ENCODE measurements at regions not wholly inside any gene's neighbourhood (a gene's known extent, or its start where the extent isn't known, plus 50 kb on each side); places are given as distances from the start of the nearest gene placed in this dataset.
A peak's percentile ranks its signal among the peaks of the same experiment; 100 is the strongest.
"Not testable (repeated sequence)": the region's sequence is repeated elsewhere in the genome, so short reads cannot be mapped to it uniquely, and the experiment has no call there.

DNA sequence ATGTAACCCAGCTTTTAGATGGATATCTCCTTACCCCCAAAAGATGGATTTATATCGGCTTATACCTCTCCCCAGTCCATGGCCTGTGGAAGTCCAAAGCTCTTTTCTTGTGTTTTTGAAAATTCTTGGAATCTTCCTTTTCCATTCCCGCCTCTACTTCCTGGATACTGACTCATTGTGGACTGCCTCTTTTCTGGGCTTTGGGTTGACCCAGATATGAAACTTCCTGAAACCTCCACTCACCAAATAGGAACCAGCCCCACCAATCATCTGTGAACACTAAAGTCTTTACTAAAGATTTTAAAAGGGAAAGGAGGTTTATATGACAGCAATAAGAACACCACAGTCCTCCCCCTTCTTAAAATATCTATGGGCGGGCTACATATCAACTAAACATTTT is 163.4 kb upstream of the SYN3 start:
- no peak for DNase-seq (ENCODE audit: low read depth)

DNA sequence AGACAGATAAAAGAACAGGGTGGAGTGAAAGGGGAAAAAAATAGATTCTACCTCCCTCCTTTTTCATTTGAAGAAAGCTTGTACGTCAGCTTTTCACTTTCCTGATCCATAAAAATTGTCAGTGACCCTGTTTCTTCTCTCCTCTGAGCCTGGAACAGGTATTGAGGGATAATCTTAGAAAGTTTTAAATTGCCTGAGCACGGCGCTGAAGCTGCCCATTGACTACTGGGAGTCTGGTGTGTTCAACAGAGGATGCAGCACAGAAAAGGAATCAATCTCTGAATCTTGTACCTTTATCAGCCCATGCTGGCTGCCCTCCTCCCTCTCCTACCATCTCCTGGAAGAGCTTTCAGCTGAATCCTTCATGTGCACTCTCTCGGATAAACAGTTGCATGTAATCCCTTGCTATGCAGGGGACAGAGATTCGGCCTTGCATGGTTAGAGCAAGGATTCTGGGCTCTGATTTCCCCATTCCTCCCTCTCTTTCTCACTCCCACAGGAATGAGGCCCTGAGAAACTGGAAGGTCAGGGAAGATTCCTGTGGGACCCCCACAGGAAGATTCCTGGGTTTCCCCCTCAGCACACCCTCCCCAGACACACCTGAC is 162.4 kb upstream of the SYN3 start:
- DNase-seq (ENCODE audit: low read depth): no peak

DNA sequence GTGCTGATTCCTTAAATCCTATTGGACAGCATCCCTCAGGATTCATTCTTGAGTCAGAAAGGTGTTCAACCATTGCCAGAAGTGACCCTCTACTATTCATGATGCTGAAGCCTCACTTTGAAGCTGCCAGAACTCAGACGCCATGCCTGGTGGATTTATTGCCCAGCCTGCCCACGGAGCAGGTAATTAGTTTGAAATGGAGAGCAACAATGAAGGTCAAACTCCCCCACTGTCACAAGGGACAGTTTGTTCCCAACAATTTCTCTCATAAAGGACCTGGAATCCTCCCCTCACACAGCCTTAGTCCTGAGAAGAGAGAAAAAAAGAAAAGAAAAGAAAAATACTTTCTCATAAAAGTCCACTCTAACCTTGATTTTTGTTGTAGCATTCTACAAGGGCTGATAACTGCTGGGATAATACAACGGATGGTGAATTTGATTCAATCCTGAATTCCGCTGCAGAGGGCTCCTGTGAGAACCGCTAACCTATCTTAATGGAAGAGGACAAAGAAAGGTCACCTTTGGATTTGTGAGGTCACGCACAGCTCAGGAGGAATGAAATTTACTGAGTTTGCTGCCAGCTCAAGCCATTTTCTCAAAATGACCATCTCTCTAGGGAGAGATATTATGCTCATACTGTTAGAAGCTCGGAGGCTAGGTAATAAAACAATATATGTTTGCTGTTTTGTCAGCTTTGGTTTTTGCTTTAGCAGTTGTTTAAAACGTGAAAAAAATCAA is 161.6 kb upstream of the SYN3 start:
- DNase-seq (ENCODE audit: low read depth): no peak

DNA sequence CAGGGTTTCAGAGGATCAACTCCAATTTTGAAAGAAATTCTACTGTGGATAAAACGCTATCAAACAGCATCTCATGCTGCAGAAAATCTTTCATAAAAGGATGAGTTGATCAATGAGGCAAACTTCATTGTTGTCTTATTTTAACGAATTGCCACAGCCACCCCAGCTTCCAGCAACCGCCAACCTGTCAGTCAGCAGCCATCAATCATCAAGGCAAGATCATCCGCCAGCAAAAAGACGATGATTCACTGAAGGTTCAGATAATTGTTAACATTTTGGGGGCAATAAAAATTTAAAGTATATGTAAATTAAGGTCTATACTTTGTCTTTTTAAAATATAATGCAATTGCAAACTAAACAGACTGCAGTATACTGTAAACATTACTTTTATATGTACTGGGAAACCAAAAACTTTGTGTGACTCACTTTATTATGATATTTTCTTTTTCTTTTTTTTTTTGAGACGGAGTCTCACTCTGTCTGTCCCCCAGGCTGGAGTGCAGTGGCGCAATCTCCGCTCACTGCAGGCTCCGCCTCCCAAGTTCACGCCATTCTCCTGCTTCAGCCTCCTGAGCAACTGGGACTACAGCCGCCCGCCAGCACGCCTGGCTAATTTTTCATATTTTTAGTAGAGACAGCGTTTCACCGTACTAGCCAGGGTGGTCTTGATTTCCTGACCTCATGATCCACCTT is 155.3 kb upstream of the SYN3 start:
- DNase-seq (ENCODE audit: low read depth): no peak

DNA sequence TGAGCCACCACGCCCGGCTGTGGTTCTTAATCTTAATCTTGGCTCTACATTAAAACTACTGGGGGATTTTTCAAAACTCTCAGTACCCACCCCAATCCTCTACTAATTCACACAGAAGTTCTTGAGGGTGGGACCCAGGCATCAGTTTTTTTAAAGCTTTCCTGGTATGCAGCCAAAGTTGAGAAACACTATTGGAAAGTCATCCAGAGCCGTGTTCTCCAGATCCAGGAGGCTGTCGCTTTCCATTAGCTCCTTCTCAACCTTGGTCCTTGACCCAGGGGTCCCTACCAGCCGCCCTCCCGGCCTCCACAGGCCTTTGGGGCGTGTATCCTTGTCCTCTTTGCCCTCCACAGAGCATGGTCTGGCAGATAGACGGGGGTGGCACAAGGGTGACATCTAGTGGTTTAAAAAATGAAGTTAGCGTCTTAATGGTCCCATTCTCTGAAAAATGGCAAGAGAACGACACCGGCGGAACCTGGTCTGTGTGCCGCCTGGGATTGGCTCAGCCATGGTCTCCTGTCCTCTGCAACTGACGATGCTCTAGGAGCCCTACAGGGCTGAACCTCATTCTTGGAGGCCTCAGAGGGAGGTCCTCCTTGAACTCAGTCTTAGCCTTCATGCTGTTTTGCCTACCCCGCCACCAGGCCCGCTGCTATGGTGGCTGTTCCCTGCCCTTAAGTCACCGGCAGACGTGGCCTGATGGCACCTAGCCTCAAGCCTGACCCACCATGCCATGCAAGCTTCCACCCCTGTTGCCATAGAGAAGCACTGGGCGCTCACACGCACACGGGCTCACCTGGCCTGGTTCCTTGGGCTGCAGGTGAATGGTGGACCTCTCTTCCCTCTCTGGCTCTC is 152.0 kb upstream of the SYN3 start:
- peak; percentile 15 for DNase-seq (ENCODE audit: low read depth)

DNA sequence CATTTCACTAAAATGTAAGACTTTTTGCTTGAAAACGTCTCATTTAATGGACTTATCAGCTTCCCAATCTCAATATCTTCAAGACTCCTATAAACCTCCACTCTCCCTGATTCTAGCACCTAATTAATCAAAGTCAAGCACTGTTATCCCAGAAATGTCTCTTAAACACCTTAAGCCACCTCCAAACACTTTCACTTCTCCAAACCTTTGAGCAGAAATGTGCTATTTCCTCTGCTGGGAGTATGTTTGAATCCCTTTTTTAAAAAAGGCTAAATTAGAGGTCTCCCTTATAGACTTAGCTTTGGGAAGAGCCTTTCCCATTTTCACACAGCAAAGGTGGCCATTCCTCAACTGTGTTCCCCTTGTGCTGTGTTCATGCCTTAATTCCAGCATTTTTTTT is 146.2 kb upstream of the SYN3 start:
- no peak for DNase-seq (ENCODE audit: low read depth)

DNA sequence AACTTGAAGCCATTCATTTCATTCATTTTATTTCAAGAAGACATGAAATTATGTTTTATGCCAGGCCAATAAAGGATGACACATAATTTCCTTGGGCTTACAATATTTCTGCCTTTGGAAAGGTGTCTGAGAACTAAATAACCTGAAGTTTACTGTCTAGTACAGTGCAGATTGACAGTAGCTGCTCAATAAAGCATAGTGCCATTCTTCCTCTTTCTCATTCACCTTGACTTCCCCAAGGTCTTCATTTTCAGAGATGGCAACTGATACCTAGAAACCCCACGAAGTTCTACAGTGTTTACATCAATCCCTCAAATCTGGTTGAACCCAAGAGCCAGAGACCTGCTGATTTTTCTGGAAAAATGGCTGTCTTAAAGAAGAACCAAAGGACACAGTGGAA is 144.3 kb upstream of the SYN3 start:
- DNase-seq (ENCODE audit: low read depth): no peak

DNA sequence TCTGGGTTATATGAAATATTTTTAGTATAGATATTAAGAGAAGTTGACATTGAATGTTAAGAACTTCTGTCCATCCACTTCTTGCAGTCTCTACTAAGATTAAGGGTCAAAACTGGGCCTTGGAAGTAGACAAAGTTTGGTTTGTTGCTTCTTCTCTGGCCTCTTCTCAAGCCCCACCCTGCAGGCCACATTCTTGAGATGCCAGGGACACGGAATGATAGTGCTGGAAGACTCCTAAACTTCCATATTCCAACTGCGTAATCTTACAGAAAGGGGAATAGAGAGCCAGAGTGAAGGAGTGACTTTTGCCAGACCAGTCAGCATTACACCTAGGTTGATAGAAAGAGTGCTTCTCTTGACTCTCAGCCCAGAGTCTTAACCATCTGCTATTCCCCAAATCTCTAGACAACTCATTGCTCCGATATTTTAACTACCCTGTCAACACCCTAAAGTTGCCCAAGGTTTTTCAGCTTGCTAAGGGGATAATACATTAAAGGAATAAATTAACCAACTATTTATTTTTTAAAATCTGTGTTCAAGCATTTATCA is 136.4 kb upstream of the SYN3 start:
- DNase-seq (ENCODE audit: low read depth): no peak

DNA sequence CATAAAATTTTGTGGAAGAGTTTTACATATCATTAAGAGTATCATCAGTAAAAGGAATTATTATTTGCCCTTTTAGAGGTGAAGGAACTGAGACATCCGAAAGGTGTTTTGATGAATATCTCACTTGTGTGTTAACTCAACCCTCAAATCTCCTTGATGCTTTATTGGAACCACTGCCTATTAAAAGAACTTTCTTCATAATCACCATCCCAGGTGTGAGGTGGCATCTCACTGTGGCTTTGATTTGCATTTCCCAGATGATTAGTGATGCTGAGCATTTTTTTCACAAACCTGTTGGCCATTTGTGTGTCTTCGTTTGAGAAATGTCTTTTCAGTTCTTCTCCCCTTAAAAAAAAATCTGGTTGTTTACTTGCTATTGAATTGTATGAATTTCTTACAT is 134.0 kb upstream of the SYN3 start:
- no peak for DNase-seq (ENCODE audit: low read depth)

DNA sequence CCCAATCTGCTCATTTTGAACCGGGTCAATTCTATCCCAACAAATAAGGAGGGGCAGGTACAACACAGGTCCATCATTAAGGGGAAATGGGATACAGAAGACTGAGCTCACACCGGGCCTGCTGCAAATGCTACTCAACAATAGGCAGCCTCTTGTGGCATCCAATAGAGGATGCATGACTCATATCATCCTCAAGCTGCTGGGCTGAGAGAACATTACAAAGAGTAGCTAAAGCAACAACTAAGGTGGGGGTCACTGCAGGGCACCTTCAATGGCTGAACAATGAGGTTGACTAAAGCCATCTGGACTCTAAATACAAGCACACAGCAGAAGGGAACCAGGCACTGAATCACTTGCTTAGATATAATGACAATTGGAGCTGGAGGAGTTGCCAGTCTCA is 130.1 kb upstream of the SYN3 start:
- peak; percentile 33 for DNase-seq (ENCODE audit: low read depth)

DNA sequence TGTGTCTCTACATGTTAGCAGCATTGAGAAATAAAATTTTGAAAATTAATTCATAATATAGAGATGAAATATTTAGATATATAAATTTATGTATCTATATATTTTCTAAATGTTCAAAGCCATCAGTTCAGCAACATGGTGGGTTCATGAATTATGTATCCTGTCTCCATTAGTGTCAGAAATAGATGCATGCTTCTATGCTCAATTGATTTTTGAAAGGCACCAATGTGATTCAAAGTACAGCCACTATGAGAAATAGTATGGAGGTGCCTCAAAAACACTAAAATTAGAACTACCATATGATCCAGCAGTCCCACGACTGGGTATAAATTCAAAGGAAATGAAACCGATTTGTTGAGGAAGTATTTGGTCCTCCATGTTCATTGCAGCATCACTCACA is 128.6 kb upstream of the SYN3 start:
- DNase-seq (ENCODE audit: low read depth): no peak

DNA sequence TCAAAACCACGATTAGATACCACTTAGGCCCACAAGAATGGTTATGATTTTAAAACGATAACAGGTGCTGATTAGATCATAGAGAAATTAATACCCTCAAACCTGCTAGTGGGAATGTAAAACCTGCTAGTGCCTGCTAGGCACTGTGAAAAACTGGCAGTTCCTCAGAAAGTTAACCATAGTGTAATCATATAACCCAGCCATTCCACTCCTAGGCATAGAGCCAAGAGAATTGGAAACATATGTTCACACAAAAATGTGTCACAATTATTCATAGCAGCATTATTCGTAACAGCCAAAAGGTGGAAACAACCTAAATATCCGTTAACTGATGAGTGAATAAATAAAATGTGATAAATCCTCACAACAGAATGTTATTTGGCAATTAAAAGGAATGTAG is 122.2 kb upstream of the SYN3 start:
- no peak for DNase-seq (ENCODE audit: low read depth)

DNA sequence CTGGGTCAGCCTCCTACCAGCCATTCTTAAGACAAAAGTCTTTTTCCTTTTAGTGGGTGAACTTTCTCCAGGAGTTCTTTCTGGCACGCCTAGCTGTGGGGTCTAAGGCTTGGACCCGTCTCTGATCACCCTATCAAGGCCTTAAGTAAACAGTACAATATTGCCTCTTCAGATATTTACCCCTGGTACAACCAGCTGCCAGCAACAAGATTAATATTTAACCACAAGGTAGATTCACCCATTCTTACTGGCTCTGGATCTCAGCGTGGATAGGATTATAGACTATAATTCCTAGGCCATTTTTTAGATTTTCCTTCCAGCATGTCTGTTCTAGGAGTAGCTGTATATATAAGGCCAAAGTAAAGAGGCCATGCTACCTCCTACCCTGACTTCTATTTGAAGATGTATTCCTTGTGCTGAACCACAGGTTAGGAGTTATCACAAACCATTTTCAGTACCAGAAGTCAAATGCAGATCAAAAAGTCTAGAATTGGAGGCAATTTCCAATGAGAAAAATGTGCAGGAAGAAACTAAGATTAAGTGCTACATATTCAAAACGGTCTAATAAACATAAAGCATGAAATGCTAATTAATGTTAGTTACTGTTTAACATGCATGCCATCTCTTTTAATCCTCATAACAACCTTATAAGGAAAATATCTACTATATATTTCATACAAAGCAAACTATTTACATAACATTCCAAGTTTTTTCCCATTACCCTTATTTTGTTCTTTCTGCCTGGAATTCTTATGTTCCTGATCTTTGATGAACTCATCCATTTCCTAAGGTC is 110.0 kb upstream of the SYN3 start:
- no peak for DNase-seq (ENCODE audit: low read depth)

DNA sequence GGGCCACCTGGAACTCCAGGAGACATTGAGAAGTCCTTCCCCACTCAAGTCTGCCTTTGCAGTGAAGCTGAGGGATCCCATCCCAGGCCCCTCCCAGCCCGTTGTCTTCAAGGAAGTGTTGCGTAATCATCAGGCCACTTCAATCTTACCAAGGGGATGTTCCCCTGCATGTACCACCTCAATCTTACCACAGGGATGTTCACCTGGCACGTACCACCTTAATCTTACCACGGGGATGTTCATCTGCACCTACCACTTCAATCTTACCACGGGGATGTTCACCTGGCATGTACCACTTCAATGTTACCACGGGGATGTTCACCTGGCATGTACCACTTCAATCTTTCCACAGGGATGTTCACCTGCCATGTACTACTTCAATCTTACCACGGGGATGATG is 108.0 kb upstream of the SYN3 start:
- no peak for DNase-seq (ENCODE audit: low read depth)

DNA sequence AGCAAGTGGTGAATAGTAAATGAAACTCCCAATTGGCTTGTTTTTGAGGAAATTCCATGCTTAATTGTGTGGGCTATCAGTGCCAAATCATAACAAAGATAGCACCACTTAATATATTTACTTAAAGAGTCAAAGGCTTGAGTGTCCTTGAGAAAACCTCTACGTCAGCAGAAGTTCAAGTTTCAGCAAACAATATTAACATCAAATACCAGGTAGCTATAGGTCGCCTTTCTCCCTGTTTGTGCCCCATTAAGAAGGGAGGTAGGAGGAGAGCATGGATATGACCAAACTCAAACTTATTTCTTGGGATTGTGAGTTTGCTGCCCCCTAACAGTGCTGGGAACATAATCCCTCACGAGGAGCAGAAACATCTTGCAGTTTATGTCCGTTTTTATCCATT is 105.6 kb upstream of the SYN3 start:
- no peak for DNase-seq (ENCODE audit: low read depth)

DNA sequence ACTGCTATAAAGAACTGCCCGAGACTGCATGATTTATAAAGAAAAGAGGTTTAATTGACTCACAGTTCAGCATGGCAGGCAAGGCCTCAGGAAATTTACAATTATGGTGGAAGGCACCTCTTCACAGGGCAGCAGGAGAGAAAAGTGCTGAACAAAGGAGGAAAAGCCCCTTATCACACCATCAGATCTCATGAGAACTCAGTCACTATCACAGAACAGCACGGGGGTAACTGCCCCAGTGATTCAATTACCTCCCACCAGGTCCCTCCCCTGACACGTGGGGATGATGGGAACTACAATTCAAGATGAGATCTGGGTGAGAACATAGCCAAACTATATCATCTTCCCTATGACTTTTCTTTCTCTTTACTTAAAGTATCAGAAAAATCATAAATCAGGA is 104.0 kb upstream of the SYN3 start:
- DNase-seq (ENCODE audit: low read depth): no peak

DNA sequence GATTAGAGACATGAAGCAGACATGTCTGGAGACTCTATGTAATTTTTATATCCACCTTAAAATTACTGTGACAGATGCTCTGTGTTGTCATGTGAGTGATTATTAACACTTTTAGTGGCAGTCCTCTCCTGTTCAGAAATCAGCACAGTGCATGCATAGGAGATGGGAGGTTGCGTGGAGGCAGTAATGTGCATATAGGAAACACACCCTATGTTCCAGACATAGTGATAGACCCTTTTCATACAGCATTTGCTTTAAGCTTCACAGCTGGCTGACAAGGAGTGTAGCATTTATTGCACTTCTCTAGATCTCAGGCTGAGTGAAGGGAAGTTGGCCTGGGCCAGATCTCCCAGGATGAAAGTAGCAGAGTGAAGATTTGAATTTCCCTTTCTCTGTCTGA is 102.3 kb upstream of the SYN3 start:
- no peak for DNase-seq (ENCODE audit: low read depth)

DNA sequence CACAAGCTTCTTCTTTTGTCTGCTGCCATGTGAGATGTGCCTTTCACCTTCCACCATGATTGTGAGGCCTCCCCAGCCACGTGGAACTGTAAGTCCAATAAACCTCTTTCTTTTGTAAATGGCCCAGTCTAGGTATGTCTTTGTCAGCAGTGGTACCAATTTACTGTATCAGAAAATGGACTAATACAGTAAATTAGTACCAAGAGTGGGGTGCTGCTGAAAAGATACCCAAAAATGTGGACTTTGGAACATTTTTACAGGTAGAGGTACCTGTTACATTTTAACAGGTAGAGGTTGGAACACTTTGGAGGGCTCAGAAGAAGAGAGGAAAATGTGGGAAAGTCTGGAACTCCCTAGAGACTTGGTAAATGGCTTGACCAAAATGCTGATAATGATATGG is 96.8 kb upstream of the SYN3 start:
- not testable (repeated sequence) for DNase-seq (ENCODE audit: low read depth)

DNA sequence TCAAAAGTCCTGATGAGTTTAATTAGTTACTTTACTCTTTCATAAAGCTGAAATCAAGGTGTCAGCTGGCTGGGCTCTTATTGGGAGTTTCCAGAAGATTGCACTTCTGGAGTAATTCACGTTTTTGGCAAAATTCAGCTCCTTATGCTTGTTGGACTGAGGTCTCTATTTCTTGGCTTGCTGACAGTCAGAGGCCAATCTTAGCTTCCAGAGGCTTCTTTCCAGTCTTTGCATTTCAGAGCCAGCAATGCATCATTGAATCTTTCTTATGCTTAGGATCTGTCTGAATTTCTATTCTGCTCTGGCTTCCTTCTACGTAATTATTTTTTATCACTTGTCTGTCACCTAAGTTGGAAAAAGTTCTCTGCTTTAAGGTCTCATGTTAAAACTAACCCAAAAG is 91.4 kb upstream of the SYN3 start:
- no peak for DNase-seq (ENCODE audit: low read depth)

DNA sequence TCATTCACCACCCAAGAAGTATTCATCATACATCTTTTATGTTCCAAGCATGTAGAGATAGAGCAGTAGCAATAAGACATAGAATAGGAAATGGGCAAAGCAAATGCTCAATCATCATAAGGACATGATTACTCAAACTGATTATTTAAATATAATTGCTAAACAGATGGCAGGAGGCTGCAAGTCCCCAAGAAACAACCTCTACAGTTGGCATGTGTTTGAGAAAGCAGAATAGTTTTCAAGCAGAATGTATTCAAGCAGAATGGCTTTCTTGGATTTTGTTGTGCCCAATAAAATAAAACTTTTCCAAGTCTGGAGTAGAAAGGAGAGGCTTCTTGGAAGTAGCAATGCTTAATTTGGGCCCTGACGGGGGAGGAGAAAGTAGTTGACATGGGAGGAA is 86.5 kb upstream of the SYN3 start:
- DNase-seq (ENCODE audit: low read depth): no peak

DNA sequence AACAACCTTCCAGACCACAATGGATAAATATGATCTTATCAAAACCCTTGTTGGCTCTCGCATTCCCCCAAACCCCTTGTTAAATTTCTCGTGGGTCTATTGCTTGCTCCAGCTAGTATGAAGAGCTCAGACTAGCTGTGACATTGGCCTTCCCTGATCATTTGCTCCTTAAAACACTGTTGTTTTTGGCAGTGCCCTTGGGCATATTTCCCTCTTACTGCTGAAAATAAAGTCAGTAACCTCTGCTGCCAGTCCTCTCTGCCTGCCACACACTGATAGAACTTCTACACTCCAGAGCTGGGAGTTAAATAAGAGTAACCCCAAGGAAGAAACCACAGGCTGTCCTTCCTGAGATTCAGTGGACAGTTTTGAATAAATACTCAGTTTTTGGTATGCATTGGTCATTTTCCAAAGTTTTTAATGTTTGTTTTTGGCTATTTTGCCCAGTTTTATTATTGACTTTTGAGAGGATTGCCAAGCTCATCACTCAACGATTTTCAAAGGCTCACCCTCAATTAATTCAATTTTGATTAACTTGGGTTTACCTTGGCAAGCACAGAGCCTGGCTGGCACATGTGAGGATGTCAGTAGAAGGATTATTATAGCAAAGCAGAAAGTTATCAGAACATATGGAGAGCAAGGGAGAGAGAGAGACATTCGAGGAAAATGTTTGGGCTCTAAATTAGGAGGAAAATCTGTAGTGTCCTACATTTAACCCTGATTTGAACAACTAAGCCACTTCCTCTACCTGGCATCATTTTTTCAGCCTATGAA is 84.3 kb upstream of the SYN3 start:
- DNase-seq (ENCODE audit: low read depth): no peak
